NCI-H1048 (cell line): ENCODE measurements at regions not wholly inside any gene's neighbourhood (a gene's known extent, or its start where the extent isn't known, plus 50 kb on each side); places are given as distances from the start of the nearest gene placed in this dataset.

Experiments used
- DNase-seq: peaks from one replicate; lab custom pipeline; 2025; lab: John Stamatoyannopoulos, UW

GRCh38 chr4:181271116-181271640 lies 972.0 kb upstream of the TENM3 start:
- no peak for DNase-seq

GRCh38 chr4:181272422-181272821 lies 970.8 kb upstream of the TENM3 start:
- no peak for DNase-seq

GRCh38 chr4:181278941-181279340 lies 964.3 kb upstream of the TENM3 start:
- DNase-seq: no peak

- DNase-seq: no peak
These were observed 961.8 kb upstream of the TENM3 start for GRCh38 chr4:181281451-181281850.

- no peak for DNase-seq
These were observed 954.0 kb upstream of the TENM3 start for GRCh38 chr4:181289198-181289597.

- DNase-seq: no peak
These were observed 951.6 kb upstream of the TENM3 start for GRCh38 chr4:181291615-181292014.

GRCh38 chr4:181293014-181293413 lies 950.2 kb upstream of the TENM3 start:
- DNase-seq: no peak

GRCh38 chr4:181293541-181293940 lies 949.7 kb upstream of the TENM3 start:
- no peak for DNase-seq

GRCh38 chr4:181294421-181294820 lies 948.8 kb upstream of the TENM3 start:
- no peak for DNase-seq

- DNase-seq: no peak
These were observed 941.2 kb upstream of the TENM3 start for GRCh38 chr4:181301735-181302710.

- no peak for DNase-seq
These were observed 935.4 kb upstream of the TENM3 start for GRCh38 chr4:181307824-181308223.

GRCh38 chr4:181308476-181309312 lies 934.5 kb upstream of the TENM3 start:
- DNase-seq: no peak

- DNase-seq: no peak
These were observed 931.1 kb upstream of the TENM3 start for GRCh38 chr4:181312066-181312465.

GRCh38 chr4:181319629-181320028 lies 923.6 kb upstream of the TENM3 start:
- DNase-seq: no peak

- DNase-seq: no peak
These were observed 920.1 kb upstream of the TENM3 start for GRCh38 chr4:181323061-181323460.

- DNase-seq: no peak
These were observed 912.5 kb upstream of the TENM3 start for GRCh38 chr4:181330654-181331201.

- no peak for DNase-seq
These were observed 912.0 kb upstream of the TENM3 start for GRCh38 chr4:181331214-181331613.

- no peak for DNase-seq
These were observed 897.3 kb upstream of the TENM3 start for GRCh38 chr4:181345931-181346330.

GRCh38 chr4:181350615-181351415 lies 892.4 kb upstream of the TENM3 start:
- no peak for DNase-seq

GRCh38 chr4:181364504-181364903 lies 878.7 kb upstream of the TENM3 start:
- no peak for DNase-seq

GRCh38 chr4:181365671-181366070 lies 877.5 kb upstream of the TENM3 start:
- no peak for DNase-seq
